Uterus (tissue), 3 donors: ENCODE measurements at regions not wholly inside any gene's neighbourhood (a gene's known extent, or its start where the extent isn't known, plus 50 kb on each side); places are given as distances from the start of the nearest gene placed in this dataset.

Source experiments
- DNase-seq, 2 donors: peaks; one replicate each; pipeline ENCODE4 v3.0.0-alpha.2; 2019 to 2020
- H3K27ac ChIP-seq, 2 donors: fragments of 200-600 bp; sonication (generic); 1 replicate in 1 of 2; 2 replicates in 1 of 2; pipeline ENCODE4 v1.5.1; 2016 to 2018
- H3K27me3 ChIP-seq, 2 donors: fragments of 200-600 bp; sonication (generic); one replicate each; pipeline ENCODE4 v1.5.1; 2018 to 2019; ENCODE audit warnings: control low read depth in 1 of 2
- H3K36me3 ChIP-seq, 2 donors: fragments of 200-600 bp; sonication (generic); one replicate each; pipeline ENCODE4 v1.5.1; 2019; ENCODE audit warnings: control low read depth in 1 of 2
- H3K4me1 ChIP-seq, 2 donors: fragments of 200-600 bp; sonication (generic); one replicate each; pipeline ENCODE4 v1.5.1; 2018 to 2019; ENCODE audit warnings: control low read depth in 1 of 2
- H3K4me3 ChIP-seq, 2 donors: fragments of 200-600 bp; sonication (generic); 1 replicate in 1 of 2; 2 replicates in 1 of 2; pipeline ENCODE4 v1.5.1; 2018 to 2019; ENCODE audit warnings: mild to moderate bottlenecking in 1 of 2
- H3K9me3 ChIP-seq, 2 donors: fragments of 200-600 bp; sonication (generic); one replicate each; pipeline ENCODE4 v1.5.1; 2019; ENCODE audit warnings: control low read depth in 1 of 2
- CTCF ChIP-seq, 4 experiments: fragments of 200-600 bp in 2 of 4; fragments of 450-650 bp in 2 of 4; sonication (generic) in 2 of 4; IDR thresholded peaks; one replicate each; pipeline ENCODE4 v1.5.1; 2016 to 2019; ENCODE audit warnings: antibody characterized with exemption in 4 of 4, mild to moderate bottlenecking in 2 of 4, moderate library complexity in 1 of 4
- POLR2A ChIP-seq, 2 donors: fragments of 450-650 bp; IDR thresholded peaks; one replicate each; pipeline ENCODE4 v1.6.1; 2016; ENCODE audit warnings: antibody characterized with exemption in 2 of 2, mild to moderate bottlenecking in 1 of 2, moderate library complexity in 1 of 2
- intact Hi-C: fragments of 100-400 bp; cut with DNase I; formaldehyde crosslinking; loops from one replicate; pipeline ENCODE4 v1.15.1; 2023; ENCODE audit warnings: low total_unique reads
- donor health status: DM: yes; HTN: yes; CAD: no.

GRCh38 chr4:144463896-144464295, 182.1 kb upstream of the HHIP start:
- no peak for DNase-seq
- intact Hi-C loops, result no loop called here
- H3K4me3 ChIP-seq, result no peak overlapping the region
- H3K4me1 ChIP-seq, result no peaks in the 10 kb centered on the region
- no peaks in the 10 kb centered on the region for H3K27me3 ChIP-seq
- TF ChIP-seq POLR2A (IDR thresholded peaks at IDR 0.05) (no peak), CTCF (IDR thresholded peaks at IDR 0.05) (no peak)
- no peaks in the 10 kb centered on the region for H3K36me3 ChIP-seq
- no peak overlapping the region for H3K27ac ChIP-seq
- no peaks in the 10 kb centered on the region for H3K9me3 ChIP-seq

GRCh38 chr4:144465546-144465945, 180.4 kb upstream of the HHIP start:
- H3K27ac ChIP-seq, result no peak overlapping the region
- H3K4me1 ChIP-seq, result no peaks in the 10 kb centered on the region
- intact Hi-C loops, result no loop called here

GRCh38 chr4:144480068-144480467, 165.9 kb upstream of the HHIP start:
- no peak for DNase-seq
- no peaks in the 10 kb centered on the region for H3K4me1 ChIP-seq
- TF ChIP-seq CTCF (IDR thresholded peaks at IDR 0.05) (no peak), POLR2A (IDR thresholded peaks at IDR 0.05) (no peak)
- H3K27ac ChIP-seq, result no peak overlapping the region
- no peak overlapping the region for H3K4me3 ChIP-seq
- H3K9me3 ChIP-seq, result no peaks in the 10 kb centered on the region
- H3K27me3 ChIP-seq, result no peaks in the 10 kb centered on the region
- intact Hi-C loops, result no loop called here
- H3K36me3 ChIP-seq, result no peaks in the 10 kb centered on the region

More at GRCh38 chr4:144465546-144465945, 180.4 kb upstream of the HHIP start:
- DNase-seq, result no peak
- Histone ChIP-seq H3K9me3 (no peaks in the 10 kb centered on the region), H3K27me3 (no peaks in the 10 kb centered on the region), H3K36me3 (no peaks in the 10 kb centered on the region), H3K4me3 (no peak overlapping the region)
- TF ChIP-seq POLR2A (IDR thresholded peaks at IDR 0.05) (no peak), CTCF (IDR thresholded peaks at IDR 0.05) (no peak)

GRCh38 chr4:144489831-144490230, 156.1 kb upstream of the HHIP start:
- H3K4me1 ChIP-seq, result no peaks in the 10 kb centered on the region
- H3K36me3 ChIP-seq, result no peaks in the 10 kb centered on the region
- H3K27me3 ChIP-seq, result no peaks in the 10 kb centered on the region
- no peak for DNase-seq
- no peak overlapping the region for H3K4me3 ChIP-seq
- TF ChIP-seq POLR2A (IDR thresholded peaks at IDR 0.05) (no peak), CTCF (IDR thresholded peaks at IDR 0.05) (no peak)
- H3K27ac ChIP-seq, result no peak overlapping the region
- no peaks in the 10 kb centered on the region for H3K9me3 ChIP-seq
- intact Hi-C loops, result no loop called here

GRCh38 chr4:144494280-144494679, 151.7 kb upstream of the HHIP start:
- Histone ChIP-seq H3K27me3 (no peaks in the 10 kb centered on the region), H3K27ac (no peak overlapping the region), H3K4me1 (no peaks in the 10 kb centered on the region), H3K36me3 (no peaks in the 10 kb centered on the region), H3K4me3 (no peak overlapping the region), H3K9me3 (no peaks in the 10 kb centered on the region)
- TF ChIP-seq POLR2A (IDR thresholded peaks at IDR 0.05) (no peak), CTCF (IDR thresholded peaks at IDR 0.05) (no peak)
- intact Hi-C loops, result no loop called here
- DNase-seq, result no peak
